Liver (tissue), 7 donors: ENCODE measurements at regions not wholly inside any gene's neighbourhood (a gene's known extent, or its start where the extent isn't known, plus 50 kb on each side); places are given as distances from the start of the nearest gene placed in this dataset.

Source experiments
- DNase-seq: peaks from one replicate; pipeline ENCODE4 v3.0.0-alpha.2; 2017; ENCODE audit warnings: low spot score
- H3K27ac ChIP-seq, 2 donors: one replicate each; pipeline ENCODE4 v1.7.0; 2013; ENCODE audit warnings: inconsistent platforms in 2 of 2, low read length in 2 of 2, control low read depth in 1 of 2, low read depth in 1 of 2, mild to moderate bottlenecking in 1 of 2
- H3K27me3 ChIP-seq, 4 donors: one replicate each; pipeline versions ENCODE4 v1.6.1 to v1.7.0; 2013; ENCODE audit warnings: low read length in 3 of 4, inconsistent platforms in 1 of 4, mild to moderate bottlenecking in 1 of 4, moderate library complexity in 1 of 4; ENCODE audit not compliant: control insufficient read depth in 4 of 4, insufficient read depth in 4 of 4
- H3K36me3 ChIP-seq, 4 donors: one replicate each; pipeline versions ENCODE4 v1.6.1 to v1.7.0; 2013; ENCODE audit warnings: low read length in 3 of 4, mild to moderate bottlenecking in 3 of 4, low read depth in 1 of 4, moderate library complexity in 1 of 4; ENCODE audit not compliant: control insufficient read depth in 4 of 4, insufficient read depth in 3 of 4
- H3K4me1 ChIP-seq, 4 donors: one replicate each; pipeline versions ENCODE4 v1.6.1 to v1.7.0; 2013; ENCODE audit warnings: low read length in 3 of 4, mild to moderate bottlenecking in 3 of 4, moderate library complexity in 1 of 4; ENCODE audit not compliant: control insufficient read depth in 4 of 4, insufficient read depth in 4 of 4
- H3K4me3 ChIP-seq, 3 donors: one replicate each; pipeline versions ENCODE4 v1.6.1 to v1.7.0; 2013; ENCODE audit warnings: low read length in 3 of 3, control low read depth in 1 of 3, low read depth in 1 of 3, mild to moderate bottlenecking in 1 of 3
- H3K9ac ChIP-seq, 2 donors: one replicate each; pipeline ENCODE4 v1.7.0; 2013; ENCODE audit warnings: low read length in 2 of 2, mild to moderate bottlenecking in 2 of 2, moderate library complexity in 2 of 2, control low read depth in 1 of 2, low read depth in 1 of 2
- H3K9me3 ChIP-seq, 4 donors: one replicate each; pipeline versions ENCODE4 v1.6.1 to v1.7.0; 2013; ENCODE audit warnings: low read length in 3 of 4; ENCODE audit not compliant: control insufficient read depth in 4 of 4
- FOXA1 ChIP-seq: IDR thresholded peaks from 2 replicates; pipeline ENCODE4 v1.6.1; 2016; ENCODE audit warnings: antibody characterized with exemption
- FOXA2 ChIP-seq: IDR thresholded peaks from 2 replicates; pipeline ENCODE4 v1.6.1; 2016; ENCODE audit warnings: antibody characterized with exemption
- GABPA ChIP-seq, 2 donors: IDR thresholded peaks in 1 of 2; conservative IDR thresholded peaks in 1 of 2; 2 replicates each; pipeline ENCODE4 v1.6.1; 2016; ENCODE audit warnings: antibody characterized with exemption in 2 of 2, mild to moderate bottlenecking in 1 of 2, moderate library complexity in 1 of 2
- HNF4A ChIP-seq, 2 donors: conservative IDR thresholded peaks; 2 replicates each; pipeline ENCODE4 v1.6.1; 2016; ENCODE audit warnings: antibody characterized with exemption in 2 of 2, mild to moderate bottlenecking in 2 of 2
- HNF4G ChIP-seq: IDR thresholded peaks from 2 replicates; pipeline ENCODE4 v1.6.1; 2016; ENCODE audit warnings: antibody characterized with exemption
- JUND ChIP-seq, 2 donors: IDR thresholded peaks; 2 replicates each; pipeline ENCODE4 v1.6.1; 2016; ENCODE audit warnings: antibody characterized with exemption in 2 of 2
- MAX ChIP-seq: IDR thresholded peaks from 2 replicates; pipeline ENCODE4 v1.6.1; 2016; ENCODE audit warnings: antibody characterized with exemption
- NR2F2 ChIP-seq: IDR thresholded peaks from 2 replicates; pipeline ENCODE4 v1.6.1; 2016; ENCODE audit warnings: antibody characterized with exemption
- RAD21 ChIP-seq, 2 donors: IDR thresholded peaks; 2 replicates each; pipeline ENCODE4 v1.6.1; 2016; ENCODE audit warnings: antibody characterized with exemption in 2 of 2, mild to moderate bottlenecking in 2 of 2
- REST ChIP-seq: IDR thresholded peaks from 2 replicates; pipeline ENCODE4 v1.6.1; 2016; ENCODE audit warnings: antibody characterized with exemption, mild to moderate bottlenecking
- RXRA ChIP-seq, 2 donors: IDR thresholded peaks; 2 replicates each; pipeline ENCODE4 v1.6.1; 2017 to 2018; ENCODE audit warnings: antibody characterized with exemption in 2 of 2, mild to moderate bottlenecking in 1 of 2
- SP1 ChIP-seq: IDR thresholded peaks from 2 replicates; pipeline ENCODE4 v1.6.1; 2018; ENCODE audit warnings: antibody characterized with exemption, mild to moderate bottlenecking
- TAF1 ChIP-seq: conservative IDR thresholded peaks from 2 replicates; pipeline ENCODE4 v1.6.1; 2016; ENCODE audit warnings: antibody characterized with exemption, mild to moderate bottlenecking
- YY1 ChIP-seq: IDR thresholded peaks from 2 replicates; pipeline ENCODE4 v1.6.1; 2016; ENCODE audit warnings: antibody characterized with exemption, mild to moderate bottlenecking
- WGBS: extraction: QIAGEN DNeasy Blood & Tissue Kit; methylation state at CpG from one replicate; pipeline ENCODE4 v1.1.7; 2013; 5-methylcytosine and 5-hydroxymethylcytosine counted together
- donor health status: healthy.
- donor health status: healthy.
- donor health status: healthy.
- donor health status: healthy.

GRCh38 chr2:17184512-17184911 is 333.7 kb downstream of the RAD51AP2 start (continued):
- no peak for TF ChIP-seq REST

DNA sequence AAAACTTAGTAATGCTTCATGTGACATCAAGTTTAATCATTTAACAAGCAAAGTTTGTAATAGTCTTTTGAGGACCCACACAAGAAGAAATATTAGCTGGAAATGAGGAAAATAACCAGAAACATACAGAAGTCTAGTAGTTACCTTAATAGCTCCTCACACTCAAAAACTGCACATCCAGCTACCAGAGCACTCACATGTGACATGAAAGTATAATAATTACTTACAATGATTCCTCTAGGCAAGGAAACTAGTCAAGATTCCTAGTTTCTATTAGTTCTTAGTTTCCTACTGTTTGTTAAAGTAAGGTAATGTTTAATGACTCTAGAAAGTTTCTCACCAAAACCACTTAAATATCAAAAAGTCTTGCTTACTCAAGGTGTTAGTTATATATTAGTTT is 335.8 kb downstream of the RAD51AP2 start:
- DNase-seq, result no peak
- no peaks in the 10 kb centered on the region for H3K4me1 ChIP-seq
- TF ChIP-seq MAX (no peak), TAF1 (no peak), REST (no peak), HNF4G (no peak), GABPA (IDR thresholded peaks at IDR 0.05 in 1 of 2, conservative IDR thresholded peaks at IDR 0.05 in 1 of 2) (no peak), HNF4A (conservative IDR thresholded peaks at IDR 0.05) (no peak), RAD21 (IDR thresholded peaks at IDR 0.05) (no peak), FOXA1 (no peak), SP1 (no peak), NR2F2 (no peak), RXRA (IDR thresholded peaks at IDR 0.05) (no peak)
- H3K27ac ChIP-seq, result no peak overlapping the region
- H3K9ac ChIP-seq, result no peak overlapping the region
- no peaks in the 10 kb centered on the region for H3K36me3 ChIP-seq
- no peaks in the 10 kb centered on the region for H3K27me3 ChIP-seq
- no peak overlapping the region for H3K4me3 ChIP-seq
- H3K9me3 ChIP-seq, result no peaks in the 10 kb centered on the region

DNA sequence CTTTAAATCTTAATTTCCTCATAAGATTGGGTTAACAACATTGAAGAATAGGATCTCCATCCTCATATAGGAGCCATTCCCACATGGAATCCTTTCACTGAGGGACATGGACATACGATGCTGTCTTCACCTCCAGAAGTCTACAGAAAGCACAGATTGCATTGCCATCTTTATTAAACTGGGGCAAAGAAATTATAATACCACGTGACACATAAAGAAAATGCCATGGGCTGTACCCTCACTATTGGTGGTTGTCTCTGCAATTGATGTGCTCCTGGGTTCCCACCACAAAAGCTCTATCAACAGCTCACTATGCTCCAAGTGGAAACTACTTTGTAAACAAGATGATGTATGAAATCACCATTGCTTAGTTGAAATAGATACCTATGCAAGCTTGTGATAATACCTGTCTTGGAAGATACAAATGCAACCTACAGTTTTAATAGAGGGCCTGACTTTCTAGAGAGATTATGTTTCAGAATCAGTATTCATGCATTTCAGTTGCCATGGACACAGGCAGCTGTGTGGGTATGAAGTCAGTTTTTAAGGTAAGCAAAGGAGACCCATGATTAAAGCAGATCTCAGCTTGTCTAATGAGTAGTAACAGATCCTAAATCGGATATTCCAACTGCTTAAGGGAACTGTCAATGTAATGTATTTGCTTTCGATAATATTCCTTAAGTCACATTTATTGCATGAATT is 337.0 kb downstream of the RAD51AP2 start:
- H3K36me3 ChIP-seq, result no peaks in the 10 kb centered on the region
- no peak for DNase-seq
- TF ChIP-seq HNF4A (conservative IDR thresholded peaks at IDR 0.05) (no peak), NR2F2 (no peak), GABPA (IDR thresholded peaks at IDR 0.05 in 1 of 2, conservative IDR thresholded peaks at IDR 0.05 in 1 of 2) (no peak), FOXA2 (no peak), JUND (IDR thresholded peaks at IDR 0.05) (no peak), FOXA1 (no peak), SP1 (no peak), RXRA (IDR thresholded peaks at IDR 0.05) (no peak), RAD21 (IDR thresholded peaks at IDR 0.05) (no peak), TAF1 (no peak), YY1 (no peak), HNF4G (no peak)

More for the DNA sequence above, 337.0 kb downstream of the RAD51AP2 start:
- Histone ChIP-seq H3K27me3 (no peaks in the 10 kb centered on the region), H3K4me1 (no peaks in the 10 kb centered on the region), H3K4me3 (no peak overlapping the region), H3K9me3 (no peaks in the 10 kb centered on the region), H3K27ac (no peak overlapping the region), H3K9ac (no peak overlapping the region)
- WGBS, result 90% methylated on average over 4 of the region's 4 CpGs
